G401 (cell line): ENCODE measurements at regions not wholly inside any gene's neighbourhood (a gene's known extent, or its start where the extent isn't known, plus 50 kb on each side); places are given as distances from the start of the nearest gene placed in this dataset.
"Not testable (repeated sequence)": the region's sequence is repeated elsewhere in the genome, so short reads cannot be mapped to it uniquely, and the experiment has no call there.

ENCODE experiments used
- DNase-seq: peaks from one replicate; pipeline ENCODE4 v3.0.0-alpha.2; 2015; ENCODE audit warnings: low spot score
- in situ Hi-C: cut with HindIII; loops from 2 replicates; pipeline ENCODE4 v1.10.0; 2016; ENCODE audit warnings: low sequenced_read_pairs, mixed read lengths

DNA sequence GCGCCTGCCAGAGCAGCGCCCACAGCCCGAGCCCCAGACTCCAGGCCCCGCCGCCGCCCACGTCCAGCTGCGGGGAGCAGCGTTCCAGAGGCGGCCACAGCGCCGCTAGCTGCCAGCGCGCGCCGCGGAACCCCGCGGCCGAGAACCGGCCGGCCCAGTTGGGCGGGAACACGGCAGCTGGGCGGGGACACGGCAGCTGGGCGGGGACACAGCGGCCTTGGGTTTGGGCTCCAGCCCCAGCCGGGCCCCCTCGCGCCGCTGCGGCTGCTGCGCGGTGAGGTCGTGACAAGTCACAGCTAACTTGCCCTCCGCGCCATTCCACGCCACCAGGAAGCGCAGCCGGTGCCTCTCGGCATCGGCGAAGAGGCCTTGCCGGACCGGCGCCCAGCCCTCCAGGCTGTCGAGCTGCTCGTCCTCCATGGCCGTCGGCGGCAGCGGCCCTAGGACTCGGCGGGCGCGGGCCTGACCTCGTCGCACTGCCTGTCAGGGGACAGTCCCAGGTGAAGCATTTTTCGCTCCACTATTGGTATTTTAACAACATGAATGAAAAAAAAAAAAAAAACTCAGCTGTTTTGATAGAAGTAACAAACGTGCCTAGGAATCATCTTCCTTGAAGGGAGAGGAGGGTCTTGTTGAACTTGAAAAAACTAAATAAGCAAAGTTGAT lies 56.6 kb upstream of the GOLGA8N start:
- peak; percentile 17 for DNase-seq

DNA sequence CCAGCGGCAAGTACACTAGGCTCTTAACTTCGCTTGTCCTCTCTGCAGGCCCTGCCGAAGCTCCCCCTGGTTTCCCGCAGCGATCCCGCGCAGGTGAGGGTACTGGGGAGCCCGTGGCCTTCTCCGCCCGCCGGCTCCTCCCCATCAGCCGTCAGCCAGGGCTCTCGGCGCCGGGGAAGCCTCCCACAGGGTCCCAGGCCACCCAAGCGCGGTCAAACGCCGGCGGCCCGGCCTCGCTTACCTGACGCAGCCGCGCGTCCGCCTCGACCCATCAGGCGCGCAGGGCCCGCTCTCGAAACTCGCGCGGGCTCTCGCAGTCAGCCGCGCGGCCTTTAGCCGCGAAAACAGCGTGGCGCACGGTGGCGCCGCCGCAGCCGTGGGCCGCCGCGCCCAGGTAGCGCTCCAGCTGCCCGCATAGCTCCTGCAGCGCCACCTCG lies 57.2 kb upstream of the GOLGA8N start:
- in situ Hi-C loops, DNase-seq: not testable (repeated sequence)

More for the DNA sequence above, 56.6 kb upstream of the GOLGA8N start:
- in situ Hi-C loops = not testable (repeated sequence)

GRCh38 chr15:32535150-32535898 lies 57.9 kb upstream of the GOLGA8N start:
- DNase-seq, in situ Hi-C loops: not testable (repeated sequence)

DNA sequence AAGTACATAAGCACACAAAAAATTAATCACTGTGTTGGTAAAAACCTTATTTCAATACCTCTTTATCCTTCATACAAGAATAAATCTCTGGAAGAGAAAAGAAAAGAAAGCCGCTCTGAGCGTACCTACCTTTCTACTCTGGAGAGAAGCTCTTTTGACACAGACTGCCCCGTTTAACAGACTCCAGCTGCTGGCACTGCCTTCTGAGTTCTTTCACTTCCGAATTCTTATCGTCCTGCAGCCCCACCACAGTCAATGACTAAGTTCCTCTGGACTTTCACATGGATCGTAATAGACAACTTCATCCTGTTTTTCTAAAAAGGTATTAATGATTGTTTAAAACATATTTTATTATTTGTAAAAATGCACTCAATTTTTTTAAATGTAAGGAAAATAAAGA lies 67.5 kb upstream of the GOLGA8O start:
- in situ Hi-C loops, DNase-seq: not testable (repeated sequence)

- DNase-seq, in situ Hi-C loops: not testable (repeated sequence)
These were observed 67.0 kb upstream of the GOLGA8O start for GRCh38 chr15:32522421-32522820.

GRCh38 chr15:32518976-32519375 lies 63.5 kb upstream of the GOLGA8O start:
- in situ Hi-C loops = not testable (repeated sequence)

DNA sequence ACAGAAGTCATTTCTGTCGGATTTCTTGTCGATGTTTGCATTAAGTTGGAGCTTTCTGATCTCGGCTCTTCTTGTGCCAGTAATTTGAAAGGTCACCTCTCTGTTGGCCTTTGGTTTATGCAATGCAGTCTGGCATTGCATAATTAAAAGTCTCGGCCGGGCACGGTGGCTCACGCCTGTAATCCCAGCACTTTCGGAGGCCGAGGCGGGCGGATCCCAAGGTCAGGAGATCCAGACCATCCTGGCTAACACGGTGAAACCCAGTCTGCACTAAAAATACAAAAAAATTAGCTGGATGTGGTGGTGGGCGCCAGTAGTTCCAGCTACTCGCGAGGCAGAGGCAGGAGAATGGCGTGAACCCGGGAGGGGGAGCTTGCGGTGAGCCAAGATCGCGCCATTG lies 62.6 kb upstream of the GOLGA8O start:
- in situ Hi-C loops, DNase-seq: not testable (repeated sequence)

More at GRCh38 chr15:32518976-32519375, 63.5 kb upstream of the GOLGA8O start:
- not testable (repeated sequence) for DNase-seq

DNA sequence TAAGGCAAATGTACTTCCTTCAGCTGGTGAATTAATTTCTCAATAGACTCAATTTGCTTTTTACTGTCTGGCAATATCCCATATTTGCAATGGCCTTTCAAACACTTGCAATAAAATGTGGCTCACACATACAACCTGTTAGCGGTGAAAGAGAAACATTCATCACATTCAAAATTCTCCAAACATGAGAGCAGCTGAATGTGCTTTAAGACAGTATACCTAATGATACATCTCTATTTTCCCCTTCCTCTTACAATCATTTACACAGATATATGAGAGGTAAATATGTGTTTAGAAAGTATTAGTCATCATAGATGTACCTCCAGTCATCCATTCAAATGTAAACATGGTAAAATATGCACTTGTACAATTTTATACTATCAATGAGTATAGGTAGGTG lies 61.5 kb upstream of the GOLGA8O start:
- DNase-seq, in situ Hi-C loops: not testable (repeated sequence)

DNA sequence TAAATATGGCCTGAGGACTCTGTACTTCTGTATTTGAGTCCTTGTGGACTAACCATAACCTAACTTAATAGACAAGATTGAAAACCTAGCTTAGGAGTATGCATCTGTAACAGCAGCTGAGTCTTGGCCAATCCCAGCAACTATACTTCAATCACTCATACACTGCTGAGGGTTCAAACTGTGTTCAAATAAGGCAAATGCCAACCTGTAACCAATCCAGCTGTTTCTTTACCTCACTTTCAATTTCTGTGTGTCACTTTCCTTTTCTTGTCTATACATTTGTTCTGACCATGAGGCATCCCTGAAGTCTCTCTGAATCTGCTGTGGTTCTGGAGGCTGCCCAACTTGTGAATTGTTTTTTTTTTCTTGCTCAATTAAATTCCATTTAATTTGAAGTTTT lies 57.9 kb upstream of the GOLGA8O start:
- DNase-seq, in situ Hi-C loops: not testable (repeated sequence)

DNA sequence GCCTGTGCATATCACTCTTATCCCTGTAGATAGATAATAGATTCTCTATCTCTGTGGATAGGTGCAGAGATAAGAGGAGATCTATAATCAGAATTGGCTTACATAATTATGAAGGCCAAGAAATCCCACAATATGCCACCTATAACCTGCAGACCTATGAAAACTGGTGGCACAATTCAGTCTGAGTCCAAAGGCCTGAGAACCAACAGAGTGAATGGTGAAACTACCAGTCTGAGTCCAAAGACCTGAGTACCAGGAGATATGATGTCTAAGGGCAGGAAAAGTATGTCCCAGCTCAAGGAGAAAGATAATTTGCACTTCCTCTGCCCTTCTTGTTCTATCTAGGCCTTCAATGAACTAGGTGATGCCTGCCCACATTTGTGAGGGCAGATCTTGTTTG lies 54.6 kb upstream of the GOLGA8O start:
- DNase-seq = not testable (repeated sequence)

DNA sequence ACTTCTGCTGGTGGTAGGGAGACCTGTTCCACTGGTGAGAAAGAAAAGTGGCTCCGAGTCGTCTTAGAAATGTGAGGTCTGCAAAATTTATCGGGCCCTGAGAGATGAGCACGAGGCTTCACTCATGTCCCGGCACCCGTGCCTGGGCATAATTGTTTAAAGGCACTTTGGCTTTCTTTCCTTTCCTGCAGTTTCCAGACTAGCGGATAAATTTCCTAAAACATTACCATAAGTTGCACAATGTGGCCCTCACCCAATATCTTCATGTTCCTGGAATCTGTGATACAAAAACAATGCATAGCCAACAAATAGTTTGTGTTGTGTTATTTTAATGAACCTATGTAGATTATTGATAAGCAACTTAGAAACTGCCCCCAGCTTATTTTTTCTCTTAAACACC lies 52.6 kb upstream of the GOLGA8O start:
- DNase-seq, in situ Hi-C loops: not testable (repeated sequence)

More for the DNA sequence above, 54.6 kb upstream of the GOLGA8O start:
- in situ Hi-C loops = not testable (repeated sequence)

GRCh38 chr15:32506787-32507186 lies 51.4 kb upstream of the GOLGA8O start:
- DNase-seq, in situ Hi-C loops: not testable (repeated sequence)

DNA sequence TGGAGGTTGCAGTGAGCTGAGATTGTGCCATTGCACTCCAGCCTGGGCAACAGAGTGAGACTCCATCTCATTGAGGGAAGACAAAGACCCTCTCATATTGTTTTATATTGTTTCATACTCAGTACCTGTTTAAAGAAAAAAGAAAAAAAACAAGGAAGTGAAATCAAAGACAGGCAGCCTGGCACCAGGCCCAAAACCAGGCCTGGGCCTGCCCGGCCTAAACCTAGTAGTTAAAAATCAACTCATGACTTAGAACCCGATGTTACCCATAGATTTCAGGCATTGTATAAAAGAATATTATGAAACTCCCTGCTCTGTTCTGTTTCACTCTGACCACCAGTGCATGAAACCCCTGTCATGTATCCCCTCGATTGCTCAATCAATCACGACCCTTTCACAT lies 50.2 kb upstream of the GOLGA8O start:
- in situ Hi-C loops, DNase-seq: not testable (repeated sequence)
